Mesenchymal stem cell (in vitro differentiated cells and primary cell): ENCODE measurements at regions not wholly inside any gene's neighbourhood (a gene's known extent, or its start where the extent isn't known, plus 50 kb on each side); places are given as distances from the start of the nearest gene placed in this dataset.
A peak's percentile ranks its signal among the peaks of the same experiment; 100 is the strongest.

Source experiments
- DNase-seq: peaks from one replicate; pipeline ENCODE4 v3.0.0-alpha.2; 2013
- H2AFZ ChIP-seq: one replicate; pipeline ENCODE4 v1.6.1; 2013; ENCODE audit warnings: low read depth, mild to moderate bottlenecking, control low read depth, inconsistent platforms, low read length, moderate library complexity
- H2AK5ac ChIP-seq: 2 replicates; pipeline ENCODE4 v1.6.1; 2013; ENCODE audit warnings: low read length, moderate library complexity, mild to moderate bottlenecking, inconsistent platforms; ENCODE audit not compliant: severe bottlenecking
- H2BK120ac ChIP-seq: one replicate; pipeline ENCODE4 v1.6.1; 2013; ENCODE audit warnings: low read depth, mild to moderate bottlenecking, inconsistent platforms, low read length, moderate library complexity
- H2BK12ac ChIP-seq, 2 experiments: one replicate each; pipeline ENCODE4 v1.6.1; 2013; ENCODE audit warnings: inconsistent platforms in 2 of 2, low read length in 2 of 2, mild to moderate bottlenecking in 2 of 2, moderate library complexity in 2 of 2, control low read depth in 1 of 2
- H2BK15ac ChIP-seq: one replicate; pipeline ENCODE4 v1.6.1; 2013; ENCODE audit warnings: mild to moderate bottlenecking, low read depth, inconsistent platforms; ENCODE audit not compliant: poor library complexity, severe bottlenecking
- H2BK5ac ChIP-seq: 2 replicates; pipeline ENCODE4 v1.6.1; 2013; ENCODE audit warnings: low read depth, mild to moderate bottlenecking, low read length, control low read depth, inconsistent platforms; ENCODE audit not compliant: poor library complexity, severe bottlenecking
- H3K14ac ChIP-seq, 2 experiments: one replicate each; pipeline ENCODE4 v1.6.1; 2013; ENCODE audit warnings: inconsistent platforms in 2 of 2, low read length in 2 of 2, control low read depth in 1 of 2, mild to moderate bottlenecking in 1 of 2, moderate library complexity in 1 of 2
- H3K18ac ChIP-seq, 2 experiments: one replicate each; pipeline ENCODE4 v1.6.1; 2013; ENCODE audit warnings: inconsistent platforms in 2 of 2, low read length in 2 of 2, control low read depth in 1 of 2, low read depth in 1 of 2, mild to moderate bottlenecking in 1 of 2
- H3K23ac ChIP-seq, 2 experiments: one replicate each; pipeline ENCODE4 v1.6.1; 2013; ENCODE audit warnings: inconsistent platforms in 2 of 2, low read length in 2 of 2, mild to moderate bottlenecking in 2 of 2, moderate library complexity in 2 of 2, control low read depth in 1 of 2
- H3K27ac ChIP-seq: 2 replicates; pipeline ENCODE4 v1.5.1; 2013; ENCODE audit warnings: mild to moderate bottlenecking, moderate library complexity, low read length, control low read depth, inconsistent platforms; ENCODE audit not compliant: poor library complexity, severe bottlenecking
- H3K27me3 ChIP-seq, 2 experiments: 2 replicates each; pipeline versions ENCODE4 v1.6.1 to v1.7.0; 2013; ENCODE audit warnings: low read length in 2 of 2, mild to moderate bottlenecking in 2 of 2, moderate library complexity in 2 of 2, control low read depth in 1 of 2, inconsistent platforms in 1 of 2; ENCODE audit not compliant: control insufficient read depth in 1 of 2, insufficient read depth in 1 of 2
- H3K36me3 ChIP-seq, 2 experiments: 2 replicates each; pipeline versions ENCODE4 v1.6.1 to v1.7.0; 2013; ENCODE audit warnings: low read length in 2 of 2, control low read depth in 1 of 2, inconsistent platforms in 1 of 2, low read depth in 1 of 2, mild to moderate bottlenecking in 1 of 2; ENCODE audit not compliant: insufficient read depth in 2 of 2, control insufficient read depth in 1 of 2
- H3K4ac ChIP-seq, 2 experiments: one replicate each; pipeline ENCODE4 v1.6.1; 2013; ENCODE audit warnings: inconsistent platforms in 2 of 2, low read length in 2 of 2, mild to moderate bottlenecking in 2 of 2, moderate library complexity in 2 of 2, control low read depth in 1 of 2, low read depth in 1 of 2
- H3K4me1 ChIP-seq: 2 replicates; pipeline ENCODE4 v1.6.1; 2013; ENCODE audit warnings: low read depth, low read length, control low read depth; ENCODE audit not compliant: control insufficient read depth, insufficient read depth
- H3K4me2 ChIP-seq: 2 replicates; pipeline ENCODE4 v1.6.1; 2013; ENCODE audit warnings: low read length, mild to moderate bottlenecking, inconsistent platforms; ENCODE audit not compliant: poor library complexity, severe bottlenecking
- H3K4me3 ChIP-seq, 2 experiments: 2 replicates each; pipeline versions ENCODE4 v1.5.1 to v1.7.0; 2013; ENCODE audit warnings: low read length in 2 of 2, mild to moderate bottlenecking in 2 of 2, control low read depth in 1 of 2, low read depth in 1 of 2; ENCODE audit not compliant: insufficient read depth in 1 of 2
- H3K79me1 ChIP-seq: replicated peaks from 2 replicates; pipeline ENCODE4 v1.6.1; 2013; ENCODE audit warnings: mild to moderate bottlenecking, control low read depth, low read length, inconsistent platforms; ENCODE audit not compliant: poor library complexity, severe bottlenecking
- H3K9ac ChIP-seq: 2 replicates; pipeline ENCODE4 v1.7.0; 2013; ENCODE audit warnings: mild to moderate bottlenecking, low read length, moderate library complexity
- H3K9me3 ChIP-seq: 2 replicates; pipeline ENCODE4 v1.7.0; 2013; ENCODE audit warnings: mild to moderate bottlenecking, low read length; ENCODE audit not compliant: control insufficient read depth
- H4K8ac ChIP-seq: one replicate; pipeline ENCODE4 v1.6.1; 2013; ENCODE audit warnings: inconsistent platforms, mild to moderate bottlenecking, low read length, moderate library complexity
- H4K91ac ChIP-seq: one replicate; pipeline ENCODE4 v1.6.1; 2013; ENCODE audit warnings: mild to moderate bottlenecking, low read length, inconsistent platforms
- WGBS: methylation state at CpG from one replicate; pipeline ENCODE4 v1.1.7; 2013; ENCODE audit warnings: mixed read lengths; 5-methylcytosine and 5-hydroxymethylcytosine counted together

DNA sequence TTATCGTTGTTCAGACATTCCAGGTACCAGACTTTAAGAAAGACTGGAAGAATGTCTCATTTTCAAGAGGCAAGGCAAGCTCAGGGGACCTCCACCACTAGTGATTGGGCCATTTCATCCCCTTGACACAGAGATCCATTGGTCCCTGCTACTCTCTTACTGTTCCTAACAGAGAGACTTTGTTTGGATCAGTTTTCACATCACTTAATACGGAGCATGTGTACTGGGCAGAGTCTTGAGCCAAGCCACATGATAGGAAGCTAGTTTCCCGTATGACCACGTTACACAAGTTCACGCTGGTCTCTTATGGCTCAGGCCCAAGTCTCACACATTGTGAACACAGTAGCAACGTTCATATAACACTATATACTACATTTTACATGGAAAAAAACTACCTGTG is 269.9 kb downstream of the BAMBI start:
- Histone ChIP-seq H3K23ac (no peak overlapping the region), H3K9ac (peak overlapping the region; percentile 5), H3K27ac (no peak overlapping the region), H3K36me3 (no peaks in the 10 kb centered on the region), H3K18ac (peak overlapping the region in 1 of 2 experiments; percentile 64), H2BK15ac (peak overlapping the region; percentile 65), H3K4me1 (peaks cover 2% of the 10 kb centered on the region), H3K4ac (no peak overlapping the region), H3K4me2 (no peak overlapping the region), H2AK5ac (peak overlapping the region; percentile 41), H4K91ac (no peak overlapping the region), H3K14ac (no peak overlapping the region), H2BK120ac (no peak overlapping the region), H3K9me3 (no peaks in the 10 kb centered on the region), H3K27me3 (peaks cover 0 to 2% of the 10 kb centered on the region in 2 experiments), H2BK5ac (no peak overlapping the region), H4K8ac (no peak overlapping the region), H2BK12ac (peak overlapping the region in 1 of 2 experiments; percentile 63), H3K79me1 (no peaks in the 10 kb centered on the region), H3K4me3 (no peak overlapping the region), H2AFZ (no peak overlapping the region)
- DNase-seq, result no peak
- 91% methylated on average over 5 of the region's 6 CpGs for WGBS

DNA sequence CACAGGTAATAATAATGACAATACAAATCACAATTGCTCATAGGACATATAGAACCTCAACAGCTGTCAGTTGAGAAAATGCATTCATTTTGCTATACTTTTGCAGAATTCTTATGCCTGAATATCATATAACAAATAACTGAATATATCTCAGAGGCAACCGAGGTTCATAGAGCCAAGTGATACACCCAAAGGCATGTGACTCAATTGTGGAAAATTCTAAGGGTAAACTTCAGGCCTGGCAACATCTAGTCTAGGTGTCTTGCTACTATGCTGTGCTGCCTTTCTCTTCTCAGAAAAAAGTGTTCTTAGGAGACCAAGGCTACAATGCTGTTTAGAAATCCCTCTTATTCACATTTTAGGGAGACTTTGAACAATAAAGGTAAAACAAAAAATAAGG is 270.7 kb downstream of the BAMBI start:
- no peak overlapping the region for H2BK120ac ChIP-seq
- H3K9ac ChIP-seq, result no peak overlapping the region
- no peak overlapping the region for H4K91ac ChIP-seq
- no peaks in the 10 kb centered on the region for H3K36me3 ChIP-seq
- no peak overlapping the region for H3K4me3 ChIP-seq
- no peak overlapping the region for H2BK12ac ChIP-seq
- H3K18ac ChIP-seq, result no peak overlapping the region
- no peak for DNase-seq
- no peaks in the 10 kb centered on the region for H3K79me1 ChIP-seq
- H2BK15ac ChIP-seq, result no peak overlapping the region
- H2AK5ac ChIP-seq, result no peak overlapping the region
- H2BK5ac ChIP-seq, result no peak overlapping the region
- 76% methylated on average over 1 of the region's 1 CpG for WGBS
- no peak overlapping the region for H3K27ac ChIP-seq
- H3K9me3 ChIP-seq, result no peaks in the 10 kb centered on the region
- H3K4ac ChIP-seq, result no peak overlapping the region
- H3K4me2 ChIP-seq, result no peak overlapping the region
- no peak overlapping the region for H3K23ac ChIP-seq
- peaks cover 0 to 2% of the 10 kb centered on the region in 2 experiments for H3K27me3 ChIP-seq
- H2AFZ ChIP-seq, result no peak overlapping the region
- no peak overlapping the region for H4K8ac ChIP-seq
- no peak overlapping the region for H3K14ac ChIP-seq
- peaks cover 2% of the 10 kb centered on the region for H3K4me1 ChIP-seq

DNA sequence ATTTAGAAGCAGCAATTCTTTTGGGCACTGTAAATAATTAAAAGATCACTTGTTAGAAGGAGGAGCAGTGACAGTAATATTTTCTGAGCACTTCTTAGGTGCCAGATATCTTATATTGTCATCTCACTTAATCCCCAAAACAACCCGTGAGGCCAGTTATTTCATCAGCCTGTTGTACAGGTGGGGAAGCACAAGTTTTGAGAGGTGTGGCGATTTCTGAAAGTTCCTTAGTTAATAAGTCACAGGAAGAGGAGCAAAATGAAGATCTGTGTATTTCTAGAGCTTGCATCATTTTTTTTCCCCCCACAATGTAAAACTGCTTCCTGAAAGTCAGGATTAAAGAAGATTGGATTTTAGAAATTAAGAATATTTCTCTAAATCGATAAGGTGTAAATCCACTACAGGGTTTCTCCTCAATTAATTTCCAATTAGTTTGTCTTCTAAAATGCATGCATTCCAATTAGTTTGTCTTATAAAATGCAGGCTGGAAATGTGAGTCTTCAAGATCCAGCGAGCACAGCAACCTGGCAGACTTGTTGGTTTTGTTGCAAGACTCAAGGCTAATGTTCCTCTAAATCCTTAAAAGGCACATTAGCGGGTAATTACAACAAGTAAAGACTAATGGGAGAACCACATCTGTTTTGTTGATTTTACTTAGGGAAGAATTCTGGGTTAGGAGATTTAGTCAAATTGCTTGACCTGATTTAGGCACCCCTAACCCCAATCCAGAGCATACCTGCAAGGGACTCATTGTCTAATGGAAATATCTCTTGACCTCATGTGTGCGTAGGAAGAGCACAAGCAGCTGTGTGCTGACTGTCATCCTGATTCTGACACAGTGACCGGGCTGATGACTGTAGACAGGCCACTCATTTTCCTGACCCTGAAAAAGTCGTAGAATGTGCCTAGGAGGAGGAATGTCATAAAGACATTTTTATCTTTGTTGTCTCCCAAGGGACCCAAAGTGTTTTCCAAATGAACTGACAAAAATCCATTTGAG is 272.0 kb downstream of the BAMBI start:
- Histone ChIP-seq H3K4ac (no peak overlapping the region), H3K14ac (no peak overlapping the region), H3K9ac (no peak overlapping the region), H2BK120ac (no peak overlapping the region), H3K27me3 (peaks cover 0 to 2% of the 10 kb centered on the region in 2 experiments), H3K23ac (no peak overlapping the region), H2BK5ac (no peak overlapping the region), H3K4me3 (no peak overlapping the region), H3K18ac (no peak overlapping the region), H2AFZ (no peak overlapping the region), H2BK12ac (peak overlapping the region in 1 of 2 experiments; percentile 19), H2BK15ac (no peak overlapping the region), H2AK5ac (no peak overlapping the region), H3K27ac (no peak overlapping the region), H3K36me3 (no peaks in the 10 kb centered on the region), H3K79me1 (no peaks in the 10 kb centered on the region), H4K8ac (no peak overlapping the region), H4K91ac (no peak overlapping the region), H3K9me3 (no peaks in the 10 kb centered on the region), H3K4me1 (peaks cover 2% of the 10 kb centered on the region), H3K4me2 (no peak overlapping the region)
- no peak for DNase-seq
- WGBS, result 77% methylated on average over 6 of the region's 8 CpGs

DNA sequence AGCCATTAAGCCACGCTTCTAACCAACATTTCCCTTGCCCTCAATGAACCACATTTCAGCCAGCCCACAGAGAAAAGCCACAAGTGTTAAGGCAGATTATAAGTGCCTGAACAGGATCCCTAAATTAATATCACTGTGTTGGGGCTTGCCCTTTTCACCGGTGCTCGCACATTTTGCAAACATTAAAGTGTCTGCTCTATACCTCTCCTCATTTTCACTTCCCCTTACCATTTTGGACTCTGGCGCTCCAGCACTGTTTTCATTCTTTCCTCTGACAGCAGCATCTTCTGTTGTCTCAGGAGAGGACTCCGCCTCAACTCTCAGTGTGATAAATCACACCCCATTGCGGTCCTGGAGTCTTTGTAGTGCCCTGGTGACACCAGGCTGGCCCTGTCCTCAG is 274.2 kb downstream of the BAMBI start:
- H4K8ac ChIP-seq, result no peak overlapping the region
- no peak overlapping the region for H2AFZ ChIP-seq
- H4K91ac ChIP-seq, result no peak overlapping the region
- no peak overlapping the region for H2BK5ac ChIP-seq
- H2BK15ac ChIP-seq, result no peak overlapping the region
- no peaks in the 10 kb centered on the region for H3K9me3 ChIP-seq
- no peak overlapping the region for H3K4ac ChIP-seq
- H3K27ac ChIP-seq, result no peak overlapping the region
- no peak overlapping the region for H3K4me2 ChIP-seq
- no peaks in the 10 kb centered on the region for H3K79me1 ChIP-seq
- H2AK5ac ChIP-seq, result no peak overlapping the region
- H3K4me3 ChIP-seq, result no peak overlapping the region
- peak overlapping the region in 1 of 2 experiments; percentile 73 for H2BK12ac ChIP-seq
- H3K14ac ChIP-seq, result no peak overlapping the region
- H3K23ac ChIP-seq, result no peak overlapping the region
- peaks cover 0 to 2% of the 10 kb centered on the region in 2 experiments for H3K27me3 ChIP-seq
- H3K9ac ChIP-seq, result no peak overlapping the region
- H3K18ac ChIP-seq, result no peak overlapping the region
- no peak overlapping the region for H2BK120ac ChIP-seq
- no peaks in the 10 kb centered on the region for H3K4me1 ChIP-seq
- H3K36me3 ChIP-seq, result no peaks in the 10 kb centered on the region
- DNase-seq, result no peak
- 85% methylated on average over 6 of the region's 6 CpGs for whole genome bisulfite sequencing
